ENCODE measurements at regions not wholly inside any gene's neighbourhood (a gene's known extent, or its start where the extent isn't known, plus 50 kb on each side); places are given as distances from the start of the nearest gene placed in this dataset.

DNA sequence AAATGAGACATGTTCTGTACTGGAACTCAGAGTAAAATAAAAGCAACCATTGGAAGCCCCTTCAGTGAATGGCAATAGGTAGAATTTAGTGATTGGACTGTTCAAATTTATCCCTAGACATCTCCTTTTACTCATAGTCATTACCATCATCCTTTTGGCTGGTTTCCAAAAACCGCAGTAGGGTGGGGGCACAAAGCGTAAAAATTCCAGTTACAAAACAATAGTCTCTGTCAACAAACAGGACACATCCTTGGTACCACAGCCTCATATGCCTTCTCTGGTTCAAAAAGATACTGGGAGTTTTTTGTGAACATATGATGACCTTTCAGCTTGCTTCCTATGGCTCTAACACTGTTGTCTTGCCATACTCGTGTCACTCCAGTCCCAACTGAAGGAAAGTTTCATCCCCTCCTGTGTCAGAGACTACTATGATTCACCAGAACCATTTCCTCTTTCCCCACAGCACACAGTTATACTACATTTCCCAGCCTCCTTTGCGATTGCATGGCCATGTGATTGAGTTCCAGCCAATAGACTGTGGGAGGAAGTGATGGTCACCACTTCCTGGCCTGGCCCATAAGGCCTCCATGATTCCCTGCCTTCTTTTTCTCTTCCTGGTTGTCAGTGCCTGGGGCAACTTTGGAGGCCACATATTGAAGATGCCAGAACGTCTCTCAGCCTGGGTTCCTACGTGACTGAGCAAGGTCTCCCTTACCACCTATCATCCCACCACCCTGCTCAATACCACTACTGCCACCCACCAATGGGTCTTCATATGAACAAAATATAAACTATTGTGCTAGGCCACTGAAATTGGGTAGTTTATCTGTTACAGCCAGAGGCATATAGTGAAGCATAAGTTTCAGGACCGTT, 162.4 kb downstream of the ID4 start:
- TF ChIP-seq MXI1 (IDR thresholded peaks at IDR 0.05; ENCODE audit: low read depth, low read length) (no peak), NRF1 (conservative IDR thresholded peaks at IDR 0.05; ENCODE audit: low read depth, low read length) (no peak), JUND (IDR thresholded peaks at IDR 0.05; ENCODE audit: low read depth, low read length) (no peak), ETV6 (conservative IDR thresholded peaks at IDR 0.05 in 1 of 2, IDR thresholded peaks at IDR 0.05 in 1 of 2; ENCODE audit: borderline replicate concordance in 1 of 2, low read depth in 1 of 2) (no peak), SMC3 (IDR thresholded peaks at IDR 0.05; ENCODE audit: borderline replicate concordance, low read length) (no peak)

Data from GM12878 (cell line).